GM21423 (cell line): ENCODE measurements at regions not wholly inside any gene's neighbourhood (a gene's known extent, or its start where the extent isn't known, plus 50 kb on each side); places are given as distances from the start of the nearest gene placed in this dataset.
"Not testable (repeated sequence)": the region's sequence is repeated elsewhere in the genome, so short reads cannot be mapped to it uniquely, and the experiment has no call there.

Experiments
- ATAC-seq: cut with Tn5 transposase; IDR thresholded peaks from one replicate; pipeline ENCODE4 v1.9.1; 2021; ENCODE audit warnings: mild to moderate bottlenecking, moderate library complexity; ENCODE audit not compliant: unreplicated experiment

GRCh38 chr7:34330308-34330707 is 327.7 kb upstream of the NPSR1 start:
- no peak for ATAC-seq

GRCh38 chr7:34331102-34331501 is 326.9 kb upstream of the NPSR1 start:
- no peak for ATAC-seq

GRCh38 chr7:34332006-34332405 is 326.0 kb upstream of the NPSR1 start:
- ATAC-seq: no peak

- no peak for ATAC-seq
Observed at GRCh38 chr7:34333184-34333583, 324.8 kb upstream of the NPSR1 start.

- no peak for ATAC-seq
Observed at GRCh38 chr7:34333925-34334324, 324.1 kb upstream of the NPSR1 start.

- no peak for ATAC-seq
Observed at GRCh38 chr7:34337163-34337562, 320.9 kb upstream of the NPSR1 start.

- no peak for ATAC-seq
Observed at GRCh38 chr7:34338961-34339526, 319.0 kb upstream of the NPSR1 start.

- no peak for ATAC-seq
Observed at GRCh38 chr7:34341326-34341725, 316.7 kb upstream of the NPSR1 start.

- ATAC-seq: no peak
Observed at GRCh38 chr7:34342387-34342786, 315.6 kb upstream of the NPSR1 start.

GRCh38 chr7:34343667-34344066 is 314.4 kb upstream of the NPSR1 start:
- no peak for ATAC-seq

GRCh38 chr7:34354011-34354410 is 304.0 kb upstream of the NPSR1 start:
- ATAC-seq: no peak

GRCh38 chr7:34354899-34355298 is 303.1 kb upstream of the NPSR1 start:
- no peak for ATAC-seq

GRCh38 chr7:34357068-34357467 is 300.9 kb upstream of the NPSR1 start:
- ATAC-seq: no peak

GRCh38 chr7:34357946-34358345 is 300.1 kb upstream of the NPSR1 start:
- ATAC-seq: no peak

- not testable (repeated sequence) for ATAC-seq
Observed at GRCh38 chr7:34358578-34358977, 299.4 kb upstream of the NPSR1 start.

GRCh38 chr7:34361663-34362250 is 296.3 kb upstream of the NPSR1 start:
- ATAC-seq: no peak

GRCh38 chr7:34362621-34363020 is 295.4 kb upstream of the NPSR1 start:
- ATAC-seq: no peak

- ATAC-seq: no peak
Observed at GRCh38 chr7:34364130-34364529, 293.9 kb upstream of the NPSR1 start.

- ATAC-seq: no peak
Observed at GRCh38 chr7:34365011-34365410, 293.0 kb upstream of the NPSR1 start.

- no peak for ATAC-seq
Observed at GRCh38 chr7:34365611-34366010, 292.4 kb upstream of the NPSR1 start.

GRCh38 chr7:34371922-34372321 is 286.1 kb upstream of the NPSR1 start:
- no peak for ATAC-seq

GRCh38 chr7:34373940-34374339 is 284.1 kb upstream of the NPSR1 start:
- ATAC-seq: no peak
